HG02571 (cell line): ENCODE measurements at regions not wholly inside any gene's neighbourhood (a gene's known extent, or its start where the extent isn't known, plus 50 kb on each side); places are given as distances from the start of the nearest gene placed in this dataset.
"Not testable (repeated sequence)": the region's sequence is repeated elsewhere in the genome, so short reads cannot be mapped to it uniquely, and the experiment has no call there.

ENCODE experiments used
- ATAC-seq: cut with Tn5 transposase; IDR thresholded peaks from one replicate; pipeline ENCODE4 v1.9.1; 2021; ENCODE audit warnings: mild to moderate bottlenecking, moderate library complexity; ENCODE audit not compliant: unreplicated experiment

DNA sequence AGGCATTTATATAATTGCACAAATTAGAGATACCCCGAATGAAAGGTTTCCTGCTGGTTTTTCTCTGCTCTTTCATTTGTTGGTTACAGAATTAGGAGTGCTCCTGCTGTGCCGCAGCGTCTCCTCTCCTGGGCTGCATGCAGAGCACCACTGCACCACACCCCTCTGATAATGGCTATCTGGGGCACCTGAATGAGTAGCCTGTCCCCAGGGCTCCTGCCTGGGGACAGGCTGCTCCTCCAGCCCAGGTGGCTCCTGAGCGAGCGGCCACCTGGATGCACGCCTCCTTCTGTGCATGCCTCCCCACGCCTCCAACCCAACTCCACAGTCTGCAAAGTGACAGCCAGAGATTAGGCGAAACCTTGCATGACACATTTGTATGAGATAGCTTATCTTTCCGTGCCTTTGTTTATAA, 242.6 kb upstream of the FZD8 start:
- no peak for ATAC-seq

GRCh38 chr10:35882422-35883150, 240.5 kb upstream of the FZD8 start:
- ATAC-seq, result no peak

DNA sequence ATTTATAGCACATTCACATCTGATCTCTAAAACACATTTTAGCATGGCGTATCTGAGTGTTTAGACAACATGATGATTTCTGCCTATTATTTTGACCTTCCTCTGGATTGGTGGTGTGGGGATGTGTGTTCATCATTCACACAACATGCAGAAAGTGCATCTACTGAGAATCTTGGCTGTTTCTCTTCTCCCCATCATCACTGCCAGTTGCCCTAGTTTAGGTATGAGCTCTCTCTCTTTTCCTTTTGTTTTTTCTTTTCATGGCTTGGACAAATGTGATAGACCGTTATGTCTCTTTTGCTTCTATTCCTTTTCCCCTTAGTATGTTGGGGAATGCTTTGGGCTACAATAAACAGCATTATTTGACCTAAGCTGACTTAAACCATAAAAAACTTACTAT, 239.2 kb upstream of the FZD8 start:
- no peak for ATAC-seq

GRCh38 chr10:35876248-35876647, 234.2 kb upstream of the FZD8 start:
- no peak for ATAC-seq

DNA sequence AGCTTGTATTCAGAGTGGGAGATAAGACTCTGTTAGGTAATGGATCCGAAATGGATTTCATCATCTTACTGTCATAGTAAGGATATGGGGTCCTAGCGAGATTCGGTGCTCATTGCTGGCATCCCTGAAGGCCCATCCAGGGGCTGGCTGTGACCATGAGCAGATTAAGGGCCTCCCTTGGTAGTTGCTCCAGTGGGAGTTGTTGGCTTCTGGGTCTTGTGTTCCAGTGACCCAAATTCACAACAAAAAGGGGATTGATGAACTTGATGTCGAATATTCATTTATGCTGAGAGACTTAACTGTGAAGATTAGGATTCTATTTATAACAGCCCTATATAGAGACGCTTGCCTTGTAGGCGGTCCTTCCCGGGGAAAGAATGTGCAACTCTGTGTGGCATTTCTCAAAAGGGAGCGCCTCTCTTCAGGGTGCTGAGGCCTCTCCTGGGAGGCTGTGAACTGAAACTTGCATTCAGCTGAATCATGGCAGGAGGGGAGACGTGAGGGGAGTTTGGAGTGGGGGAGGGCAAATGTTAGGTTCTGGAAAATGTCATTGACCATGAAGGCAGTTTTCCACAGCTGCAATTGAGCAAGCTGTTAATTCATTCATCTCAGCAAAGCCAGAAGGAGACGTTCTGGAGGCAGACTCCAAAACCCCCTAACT, 233.1 kb upstream of the FZD8 start:
- ATAC-seq, result no peak

DNA sequence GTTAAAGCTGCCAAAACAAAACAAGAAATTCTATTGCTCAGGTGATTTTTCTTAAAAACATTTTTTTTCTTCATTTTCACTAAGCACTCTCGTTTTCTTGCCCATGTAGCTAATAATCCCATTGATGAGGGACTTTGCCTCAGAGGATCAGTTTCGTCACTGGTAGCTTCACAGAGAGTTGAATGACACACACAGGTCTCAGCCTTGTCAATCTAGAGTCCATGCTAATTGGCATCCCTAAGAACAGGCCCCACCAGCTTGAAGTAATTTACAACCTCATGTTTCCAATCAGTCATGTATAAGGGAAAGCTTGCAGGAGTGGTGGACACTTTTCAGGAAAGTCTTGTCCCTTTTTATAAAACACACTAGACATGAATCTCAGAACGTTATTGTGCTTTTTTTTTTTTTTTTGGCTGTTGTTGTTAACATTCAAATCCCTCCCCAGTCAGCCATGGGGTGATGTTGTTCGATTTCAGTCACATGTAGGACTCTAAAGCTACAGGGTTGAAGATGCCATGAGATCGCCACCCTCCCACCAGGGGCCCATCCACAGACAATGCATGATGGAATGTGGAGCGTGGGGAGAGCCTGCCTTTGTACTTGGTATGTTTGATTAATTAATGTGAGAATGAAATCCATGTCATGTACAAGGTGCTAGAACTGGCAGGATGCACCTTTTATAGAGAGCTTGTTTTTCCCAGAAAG, 232.4 kb upstream of the FZD8 start:
- no peak for ATAC-seq

DNA sequence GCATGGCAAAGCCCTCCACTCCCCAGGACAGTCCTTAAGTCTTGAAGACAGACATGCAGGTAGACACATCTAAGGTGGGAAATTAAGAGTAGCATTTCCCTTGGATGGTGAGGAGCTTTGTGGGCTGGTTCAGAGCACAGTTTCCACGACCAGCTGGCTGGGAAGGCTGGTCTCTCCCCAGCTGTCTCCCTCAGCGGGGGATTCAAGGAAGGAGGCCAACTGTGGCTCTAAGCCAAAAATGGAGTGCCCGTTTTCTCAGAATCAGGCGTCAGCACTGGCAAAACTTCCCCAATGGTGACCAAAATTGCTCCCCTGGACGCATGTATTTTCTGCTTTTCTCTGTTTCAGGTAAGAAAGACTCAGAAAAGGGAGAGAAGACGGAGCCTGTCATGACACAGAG, 230.6 kb upstream of the FZD8 start:
- ATAC-seq, result no peak

- ATAC-seq, result no peak
These were observed 228.7 kb upstream of the FZD8 start for GRCh38 chr10:35870665-35871310.

DNA sequence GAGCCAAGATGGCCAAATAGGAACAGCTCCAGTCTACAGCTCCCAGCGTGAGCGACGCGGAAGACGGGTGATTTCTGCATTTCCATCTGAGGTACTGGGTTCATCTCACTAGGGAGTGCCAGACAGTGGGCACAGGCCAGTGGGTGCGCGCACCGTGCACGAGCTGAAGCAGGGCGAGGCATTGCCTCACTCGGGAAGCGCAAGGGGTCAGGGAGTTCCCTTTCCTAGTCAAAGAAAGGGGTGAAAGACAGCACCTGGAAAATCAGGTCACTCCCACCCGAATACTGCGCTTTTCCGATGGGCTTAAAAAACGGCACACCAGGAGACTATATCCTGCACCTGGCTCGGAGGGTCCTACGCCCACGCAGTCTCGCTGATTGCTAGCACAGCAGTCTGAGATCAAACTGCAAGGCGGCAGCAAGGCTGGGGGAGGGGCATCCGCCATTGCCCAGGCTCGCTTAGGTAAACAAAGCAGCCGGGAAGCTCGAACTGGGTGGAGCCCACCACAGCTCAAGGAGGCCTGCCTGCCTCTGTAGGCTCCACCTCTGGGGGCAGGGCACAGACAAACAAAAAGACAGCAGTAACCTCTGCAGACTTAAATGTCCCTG, 216.7 kb upstream of the FZD8 start:
- ATAC-seq, result not testable (repeated sequence)

DNA sequence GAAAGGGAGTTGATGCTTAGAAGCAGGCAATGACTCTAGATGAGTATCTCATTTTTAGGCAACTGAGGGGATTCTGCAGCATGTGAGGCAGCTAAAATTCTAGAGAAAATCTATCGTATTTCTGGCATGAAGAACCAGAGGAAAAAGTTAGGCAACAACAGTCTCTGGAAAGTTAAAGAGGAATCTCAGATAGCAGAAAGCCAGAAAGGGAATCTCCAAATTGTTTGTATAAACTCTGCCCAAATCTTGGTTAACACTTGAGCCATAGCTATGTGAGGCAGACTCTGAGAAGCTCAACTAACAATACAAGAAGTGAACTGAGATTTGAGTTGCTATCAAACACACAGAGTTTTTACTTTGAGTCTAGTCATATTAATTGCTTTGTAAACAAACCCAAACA, 215.8 kb upstream of the FZD8 start:
- no peak for ATAC-seq

- ATAC-seq, result no peak
These were observed 213.3 kb upstream of the FZD8 start for GRCh38 chr10:35855155-35855947.

DNA sequence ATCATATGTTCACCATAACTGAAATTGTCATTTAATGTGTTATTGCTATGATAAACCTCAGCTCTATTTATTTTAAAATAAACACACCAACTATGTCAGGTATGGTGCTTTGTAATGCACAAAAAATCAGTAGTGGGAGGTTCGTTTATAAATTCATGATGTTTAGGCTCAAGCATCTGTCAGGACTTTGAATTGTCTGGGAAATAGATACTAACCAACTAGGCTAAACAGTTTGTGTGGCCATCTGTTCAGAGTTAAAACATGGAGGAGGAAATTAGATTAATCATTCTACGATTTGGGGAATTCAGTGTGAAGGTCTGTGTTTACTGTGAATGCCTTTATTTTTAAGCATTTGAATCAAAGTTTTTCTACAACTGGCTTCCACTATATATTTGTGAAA, 212.6 kb upstream of the FZD8 start:
- no peak for ATAC-seq

GRCh38 chr10:35852721-35853120, 210.6 kb upstream of the FZD8 start:
- no peak for ATAC-seq

GRCh38 chr10:35848412-35848811, 206.3 kb upstream of the FZD8 start:
- no peak for ATAC-seq

DNA sequence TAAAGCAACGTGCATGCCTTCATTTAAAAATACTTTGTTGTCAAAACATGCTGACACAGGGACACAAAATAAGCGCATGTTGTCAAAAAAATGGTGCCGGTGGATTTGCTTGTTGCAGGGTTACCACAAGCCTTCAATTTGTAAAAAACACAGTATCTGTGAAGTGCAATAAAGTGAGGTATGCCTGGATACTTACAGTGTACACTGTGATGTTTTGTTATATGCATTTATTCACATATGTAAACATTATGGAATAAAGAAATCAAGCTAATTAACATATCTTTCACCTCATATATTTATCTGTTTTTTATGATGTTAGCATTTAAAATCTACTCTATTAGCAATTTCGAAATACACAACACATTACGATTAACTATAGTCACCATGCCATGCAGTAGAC, 202.6 kb upstream of the FZD8 start:
- no peak for ATAC-seq

GRCh38 chr10:35843524-35844181, 201.6 kb upstream of the FZD8 start:
- ATAC-seq, result no peak

- no peak for ATAC-seq
These were observed 196.0 kb upstream of the FZD8 start for GRCh38 chr10:35838054-35838453.

DNA sequence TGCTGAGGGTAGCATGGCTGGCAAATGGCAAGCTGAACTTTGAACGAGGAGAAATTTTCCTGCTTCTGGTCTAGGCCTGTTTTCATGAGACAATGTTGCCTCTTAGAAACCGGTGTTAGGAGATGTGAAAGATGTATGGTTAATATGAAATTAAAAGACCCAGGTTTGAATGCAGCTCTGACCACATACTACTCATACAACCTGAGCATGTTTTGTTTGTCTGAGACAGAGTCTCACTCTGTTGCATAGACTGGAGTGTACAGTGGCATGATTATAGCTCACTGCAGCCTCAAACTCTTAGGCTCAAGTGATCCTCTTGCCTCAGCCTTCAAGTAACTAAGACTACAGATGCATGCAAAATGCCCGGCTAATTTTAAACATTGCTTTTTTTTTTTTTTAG, 193.4 kb upstream of the FZD8 start:
- no peak for ATAC-seq

DNA sequence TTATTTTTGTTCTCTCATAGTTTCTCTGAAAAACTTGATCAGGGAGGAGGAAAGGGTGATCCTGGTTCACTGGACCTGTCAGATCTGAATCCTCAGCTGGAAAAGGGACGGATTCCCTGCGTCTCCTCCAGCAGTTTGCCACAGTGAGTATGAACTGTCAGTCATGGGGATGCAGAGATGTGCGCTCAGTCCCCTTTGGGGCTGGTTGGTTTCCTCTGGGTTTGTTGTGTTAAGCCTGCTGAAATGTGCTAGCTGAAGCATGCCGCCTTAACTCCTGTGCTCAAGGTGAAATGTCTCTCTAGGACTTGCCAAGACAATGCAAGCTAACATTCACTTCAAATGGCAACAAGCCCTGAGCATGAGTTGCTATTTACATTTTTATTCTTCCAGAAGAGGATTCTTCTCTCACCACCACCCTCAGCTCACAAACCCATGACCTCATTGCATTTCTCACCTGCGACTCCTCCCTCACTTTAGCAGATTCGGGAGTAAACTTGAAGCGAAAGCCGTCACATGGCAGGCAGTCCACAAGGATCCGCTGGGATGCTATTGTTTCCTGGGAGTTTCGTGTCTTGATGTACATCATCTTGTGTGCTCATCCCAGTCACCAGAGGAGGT, 192.9 kb upstream of the FZD8 start:
- ATAC-seq, result no peak
